SKM-1 treated with dmso at 0.1 percent for 144 hours (cell line): ENCODE measurements at regions not wholly inside any gene's neighbourhood (a gene's known extent, or its start where the extent isn't known, plus 50 kb on each side); places are given as distances from the start of the nearest gene placed in this dataset.

ENCODE experiments used
- DNase-seq: peaks from one replicate; lab custom pipeline; 2025; ENCODE audit not compliant: unreplicated experiment; lab: John Stamatoyannopoulos, UW

DNA sequence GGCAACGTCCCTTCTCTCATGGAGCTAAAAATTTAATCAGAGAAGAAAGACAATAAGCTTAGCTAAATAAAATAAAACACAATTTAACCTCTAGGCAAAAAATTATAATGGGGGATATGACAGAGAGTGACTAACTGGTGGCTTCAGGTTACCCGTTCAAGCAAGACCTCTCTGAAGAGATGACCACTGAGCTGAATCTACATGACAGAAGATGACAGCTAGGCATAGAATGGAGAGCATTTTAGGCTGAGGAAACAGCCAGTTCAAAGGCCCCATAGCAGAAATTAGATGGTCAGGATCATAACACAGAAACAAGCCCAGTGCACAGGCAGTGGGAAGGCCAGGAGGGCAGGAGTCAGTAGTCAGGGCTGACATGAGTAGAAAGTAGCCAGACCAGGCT is 1094.3 kb downstream of the VRK1 start:
- DNase-seq = no peak

DNA sequence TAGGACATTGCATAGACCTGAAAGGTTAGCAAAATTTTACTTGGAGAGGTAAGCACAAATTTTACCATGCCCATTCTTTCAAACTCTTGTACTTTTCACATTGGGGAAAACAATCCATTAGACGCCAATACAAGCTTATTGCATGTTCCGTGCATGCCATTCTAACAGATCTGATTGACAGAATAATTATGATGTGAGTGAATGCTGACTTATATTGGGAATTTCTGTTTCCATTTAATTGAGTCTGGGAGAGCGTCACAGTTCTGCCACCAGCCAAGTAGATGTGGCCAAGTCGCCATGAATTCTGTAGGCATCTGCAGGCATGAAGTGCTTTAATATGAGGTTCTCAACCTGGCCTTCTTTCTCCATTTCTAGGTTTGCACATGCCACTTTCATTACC is 1097.4 kb downstream of the VRK1 start:
- DNase-seq = no peak

DNA sequence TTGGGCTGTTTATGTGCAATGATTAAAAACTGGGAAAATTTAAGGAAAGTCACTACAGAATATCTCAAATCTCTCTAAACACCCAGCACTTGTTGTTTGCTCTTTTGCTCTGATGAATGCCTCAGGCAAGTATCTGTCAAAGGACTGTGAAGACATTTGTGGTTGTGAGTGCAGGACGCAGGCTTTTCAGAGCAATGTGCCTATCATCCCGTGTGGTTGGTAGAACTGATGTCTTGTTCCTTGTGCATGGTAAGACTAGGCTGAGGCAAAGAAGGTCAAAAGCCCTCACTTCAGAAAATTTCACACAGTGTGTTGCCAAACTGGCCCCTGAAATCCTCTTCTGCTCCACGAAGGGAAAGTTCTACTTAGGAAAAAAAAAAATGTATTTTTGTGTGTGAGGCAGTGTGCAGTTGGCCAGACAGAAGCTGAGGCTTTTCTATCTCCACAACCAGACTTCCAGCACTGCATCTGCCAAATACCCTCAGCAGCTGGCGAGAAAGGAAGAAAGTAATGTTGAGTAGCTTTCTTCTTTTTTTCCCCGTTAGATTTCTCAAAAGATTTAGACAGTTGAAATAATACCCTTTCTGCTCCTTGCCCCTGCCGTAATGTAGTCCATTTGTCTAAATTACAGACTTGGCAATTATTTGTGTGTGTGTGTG is 1103.1 kb downstream of the VRK1 start:
- no peak for DNase-seq

DNA sequence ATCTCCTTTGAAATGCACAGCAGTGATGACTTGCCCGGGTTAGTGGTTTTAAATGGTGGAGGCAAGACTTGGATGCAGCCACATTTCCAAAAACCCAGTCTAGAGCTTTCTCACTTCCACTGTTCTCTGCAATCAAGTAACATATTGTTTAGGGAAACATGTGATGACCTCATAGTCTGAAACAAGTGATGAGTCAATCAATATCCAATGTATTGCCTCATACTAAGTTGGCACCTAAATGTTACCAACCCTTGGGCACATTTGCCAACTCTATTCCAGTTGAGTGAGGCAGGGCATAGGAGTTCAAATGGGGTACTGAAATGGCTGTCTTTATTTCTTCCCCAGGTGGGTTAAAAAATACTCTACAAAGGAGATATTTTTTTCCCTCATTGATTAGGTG is 1105.4 kb downstream of the VRK1 start:
- no peak for DNase-seq

DNA sequence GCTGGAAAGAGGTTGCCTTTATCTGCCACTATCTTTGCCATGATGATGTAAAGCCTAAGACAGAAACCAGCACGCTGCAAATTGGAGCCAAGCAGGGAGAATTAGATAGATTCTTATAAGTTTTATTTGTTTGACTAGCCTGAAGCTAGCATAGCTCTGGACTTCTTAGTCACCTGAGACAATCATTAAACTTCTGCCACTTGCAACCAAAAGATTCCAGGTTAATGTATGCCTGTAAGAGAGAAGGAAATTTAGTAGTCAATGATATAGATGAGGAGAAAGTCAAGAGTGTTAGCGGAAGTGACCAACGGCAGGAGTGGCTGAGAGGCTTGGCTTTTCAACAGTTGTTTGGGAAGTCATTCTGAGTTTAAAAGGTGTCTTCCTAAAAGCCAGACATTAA is 1106.6 kb downstream of the VRK1 start:
- DNase-seq = no peak

DNA sequence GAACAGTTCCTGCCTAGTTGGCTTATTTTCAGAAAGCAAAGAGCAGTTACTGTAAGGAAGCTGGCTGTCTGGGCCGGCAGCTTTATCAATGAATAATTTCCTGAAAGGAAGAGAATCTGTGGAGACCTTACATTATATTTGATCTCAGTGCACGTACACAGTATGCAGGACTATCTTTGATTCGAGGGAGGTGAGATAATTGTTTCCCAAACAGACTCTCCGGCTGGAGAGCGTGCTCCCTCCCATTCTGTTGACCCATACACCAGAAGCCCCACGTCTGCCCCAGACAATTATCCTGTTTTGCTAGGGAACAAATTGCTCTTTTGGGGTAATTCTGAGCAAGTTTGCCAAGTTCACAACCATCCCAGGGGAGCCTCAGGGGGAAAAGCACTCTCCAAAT is 1115.0 kb downstream of the VRK1 start:
- no peak for DNase-seq

DNA sequence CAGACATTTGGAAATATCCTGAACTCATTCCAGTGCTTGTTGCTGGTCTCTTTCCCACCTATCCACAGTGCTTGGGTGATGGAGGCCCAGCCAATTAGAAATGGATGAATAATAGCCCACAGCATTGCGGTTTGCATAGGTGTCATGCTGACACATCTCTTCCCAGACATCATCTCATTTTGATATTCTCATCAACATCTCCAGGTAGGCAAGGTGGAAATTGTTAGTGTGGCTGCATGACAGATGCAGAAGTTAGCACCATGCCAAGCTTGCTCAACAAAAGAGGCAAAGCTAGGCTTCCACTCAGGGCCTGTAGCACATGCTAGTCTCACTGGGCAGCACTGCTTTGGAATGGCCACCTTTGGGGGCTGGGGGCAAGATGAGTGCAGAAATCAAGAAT is 1118.9 kb downstream of the VRK1 start:
- no peak for DNase-seq

DNA sequence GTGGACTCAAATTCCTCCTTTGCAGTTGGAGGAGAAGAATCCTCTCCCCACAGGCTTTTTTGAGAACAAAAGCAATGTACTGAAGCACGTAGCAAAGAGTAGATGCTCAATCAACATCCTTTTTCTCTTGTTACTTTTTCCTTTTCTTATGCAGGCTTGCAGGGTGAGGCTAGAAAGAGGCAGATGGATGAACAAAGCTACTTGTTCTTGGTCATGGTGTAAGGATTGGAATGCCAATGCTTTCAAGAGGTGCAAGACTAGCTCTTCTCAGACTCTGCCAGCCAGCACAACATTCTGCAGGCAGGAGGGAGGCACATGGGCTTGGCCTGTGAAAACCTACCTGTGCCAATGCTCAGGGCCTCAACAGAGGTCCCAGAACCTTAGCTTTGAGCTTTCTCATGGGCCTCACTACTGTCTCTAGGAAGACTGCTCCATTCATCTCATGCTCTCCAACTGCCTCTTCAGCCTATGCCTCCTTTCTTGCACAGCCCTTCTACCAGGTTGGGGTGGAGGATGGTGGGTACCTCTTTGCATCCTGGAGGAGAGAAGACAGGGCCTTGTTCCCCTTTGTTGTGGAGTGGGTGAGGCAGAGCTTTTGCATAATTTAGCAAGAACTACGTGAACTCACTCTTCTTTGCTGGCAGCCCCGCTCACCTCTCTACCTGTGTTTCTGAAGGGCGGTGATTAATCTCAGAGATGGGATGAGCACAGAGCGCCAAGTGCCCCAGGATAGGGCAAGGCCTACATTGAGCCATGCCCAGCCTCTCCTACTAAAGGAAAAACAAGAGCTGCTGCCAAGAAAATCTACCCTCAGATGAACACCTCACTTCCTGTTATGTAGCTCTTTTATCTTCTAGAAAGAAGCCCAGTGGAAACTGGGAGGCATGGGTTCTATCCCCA is 1119.7 kb downstream of the VRK1 start:
- no peak for DNase-seq

DNA sequence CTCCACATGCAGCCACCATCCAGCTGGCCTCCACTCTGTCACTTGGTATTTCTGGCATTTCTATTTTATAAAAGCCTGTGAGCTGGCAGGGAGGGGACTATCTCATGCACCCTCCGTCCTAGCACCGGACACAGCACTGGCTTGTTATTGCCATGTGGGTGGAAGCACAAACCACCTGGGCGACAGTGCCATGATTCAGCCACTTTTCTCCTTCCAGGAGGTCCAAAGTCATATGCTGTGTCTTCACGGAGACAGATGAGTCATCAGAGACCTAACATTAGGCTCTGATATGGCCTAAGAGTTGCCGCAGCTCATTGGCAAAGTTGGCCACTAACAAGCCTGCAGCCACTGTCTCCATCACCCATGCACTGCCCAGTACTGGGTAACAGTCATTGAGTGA is 1123.0 kb downstream of the VRK1 start:
- no peak for DNase-seq

DNA sequence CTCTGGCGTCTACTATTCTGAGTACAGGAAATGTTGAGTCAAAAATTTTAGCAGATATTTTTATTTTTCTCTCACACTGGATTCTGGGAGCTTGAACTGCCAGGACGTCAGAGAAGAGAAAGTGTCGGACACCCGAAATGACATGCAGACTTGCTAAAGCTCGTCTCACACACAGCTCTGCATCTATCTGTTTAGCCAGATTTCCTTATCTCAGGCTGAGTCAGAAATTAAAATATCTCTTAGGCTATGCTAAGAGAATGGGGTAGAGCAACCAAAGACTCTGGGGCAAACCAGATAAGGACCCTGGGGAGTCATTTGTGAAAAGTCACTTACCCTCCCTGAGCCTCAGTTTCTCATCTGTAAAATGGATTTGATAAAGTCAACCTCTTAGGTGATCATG is 1124.1 kb downstream of the VRK1 start:
- no peak for DNase-seq

DNA sequence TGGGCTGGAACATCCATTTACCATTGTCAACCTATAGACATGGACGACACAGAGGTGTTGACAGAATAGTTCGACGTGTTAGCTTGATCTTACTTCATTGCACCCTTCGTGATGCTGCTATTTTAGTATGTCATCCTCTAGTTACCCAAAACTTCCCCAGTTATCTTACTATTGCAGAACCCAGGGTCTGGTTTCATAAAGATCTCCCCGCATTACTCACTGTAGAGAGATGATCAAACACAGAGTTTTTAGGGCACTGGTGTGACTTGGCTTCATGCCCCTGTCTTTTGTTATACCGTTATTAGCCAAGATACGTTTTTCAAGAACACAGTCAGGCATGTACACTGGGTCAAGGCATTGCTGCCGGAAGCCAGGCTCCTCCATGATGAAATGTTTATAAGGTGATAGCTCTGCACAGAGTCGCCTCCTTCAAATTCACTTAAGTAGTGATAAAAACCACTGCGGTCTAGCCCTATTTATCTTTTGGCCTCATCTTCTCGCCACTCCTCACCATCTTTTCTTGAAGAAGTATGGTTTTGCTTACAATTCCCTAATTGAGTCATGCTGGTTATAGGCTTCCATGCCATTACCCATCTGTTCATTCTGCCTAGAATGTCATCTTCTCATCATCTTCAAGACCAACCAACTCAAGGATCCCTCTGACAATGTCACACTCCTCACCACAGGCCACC is 1127.9 kb downstream of the VRK1 start:
- DNase-seq = no peak

DNA sequence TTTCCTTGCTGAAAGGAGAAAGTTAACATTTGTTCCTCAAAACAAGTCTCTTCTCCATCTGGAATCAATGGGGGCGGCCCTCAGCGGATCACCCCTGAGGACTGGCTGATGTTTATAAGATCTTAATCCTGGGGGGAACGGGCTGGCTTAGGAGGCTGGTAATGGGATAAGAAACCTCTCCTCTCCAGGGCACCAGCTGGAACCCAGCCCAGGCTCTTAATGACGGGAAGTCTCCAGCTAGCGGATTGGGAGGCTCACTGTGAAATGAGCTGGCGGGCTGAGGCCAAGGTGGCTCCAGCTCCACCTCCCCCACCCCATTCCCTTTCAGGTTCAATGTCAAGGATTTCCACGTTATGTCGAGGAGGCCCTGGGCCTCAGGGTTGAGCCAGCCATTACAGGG is 1133.0 kb downstream of the VRK1 start:
- DNase-seq = no peak

DNA sequence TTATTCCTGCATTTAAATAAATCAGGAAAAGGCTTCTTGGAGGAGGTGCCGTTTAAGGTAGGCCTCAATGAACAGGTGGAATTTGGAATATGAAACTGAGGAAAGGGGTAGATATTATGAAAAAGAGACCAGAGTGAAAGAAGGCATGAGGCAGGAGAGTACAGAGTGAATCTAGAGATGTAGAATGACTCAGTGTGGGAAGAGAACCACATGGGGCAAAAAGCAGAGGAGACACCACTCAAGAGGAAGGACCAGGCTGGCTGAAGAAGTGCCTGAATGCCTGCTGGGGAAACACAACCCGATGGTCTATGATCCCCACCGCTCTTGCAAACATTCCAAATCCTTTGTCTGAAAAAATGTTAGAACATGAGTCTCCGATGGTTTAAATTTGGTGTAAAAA is 1134.1 kb downstream of the VRK1 start:
- no peak for DNase-seq

DNA sequence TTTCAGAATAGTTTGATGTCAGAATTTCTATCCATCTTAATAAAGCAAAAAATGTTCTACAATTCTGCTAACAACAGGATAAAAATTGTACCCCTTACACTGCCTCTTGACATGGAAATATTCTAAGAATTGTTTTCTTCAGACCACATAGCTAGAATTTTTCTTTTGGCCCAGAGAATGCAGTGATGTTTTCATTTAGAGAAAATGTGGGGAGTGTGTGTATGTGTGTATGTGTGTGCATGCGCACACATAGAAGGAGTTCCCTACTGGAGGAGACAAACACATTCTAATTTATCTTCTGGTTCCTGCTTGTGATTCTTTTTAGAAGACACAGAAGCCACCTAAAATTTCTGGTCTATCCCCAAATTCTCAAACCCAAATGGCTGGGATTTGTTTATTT is 1145.7 kb downstream of the VRK1 start:
- no peak for DNase-seq

DNA sequence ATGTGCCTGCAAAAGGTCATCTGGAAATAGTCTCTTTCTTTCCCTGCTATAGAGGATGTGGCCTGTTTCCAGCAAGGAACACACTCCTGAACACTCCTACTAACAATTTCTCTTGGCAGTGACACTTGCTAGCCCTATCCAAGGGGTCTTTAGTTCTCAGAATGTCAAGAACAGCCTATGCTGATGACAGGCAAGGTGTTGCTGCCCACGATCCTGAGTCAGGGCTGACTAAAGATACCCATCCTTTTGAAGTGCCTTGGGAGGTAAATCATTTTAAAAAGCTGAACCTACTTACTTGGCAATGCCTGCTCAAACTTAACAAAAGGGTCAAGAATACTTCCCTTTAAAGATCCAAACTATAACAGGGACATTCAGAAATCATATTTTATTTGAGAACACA is 1146.4 kb downstream of the VRK1 start:
- no peak for DNase-seq

DNA sequence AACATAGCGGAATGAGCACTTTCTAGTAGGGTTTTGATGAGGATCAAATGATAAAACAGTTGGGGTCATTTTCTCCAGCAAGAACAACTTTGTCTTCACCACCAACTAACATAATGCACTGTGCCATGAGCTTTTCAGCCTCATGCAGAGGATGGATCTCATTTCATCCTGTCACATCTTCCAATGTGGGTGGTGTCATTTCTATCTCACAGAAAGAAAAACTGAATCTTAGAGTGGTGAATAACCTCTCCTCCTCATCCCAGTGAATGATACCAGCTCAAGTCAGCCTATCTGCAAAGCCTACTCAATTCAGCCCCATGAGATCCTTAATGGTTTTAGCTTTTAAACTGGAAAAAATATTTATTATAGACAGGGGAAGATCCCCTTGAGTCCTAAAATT is 1147.2 kb downstream of the VRK1 start:
- no peak for DNase-seq

DNA sequence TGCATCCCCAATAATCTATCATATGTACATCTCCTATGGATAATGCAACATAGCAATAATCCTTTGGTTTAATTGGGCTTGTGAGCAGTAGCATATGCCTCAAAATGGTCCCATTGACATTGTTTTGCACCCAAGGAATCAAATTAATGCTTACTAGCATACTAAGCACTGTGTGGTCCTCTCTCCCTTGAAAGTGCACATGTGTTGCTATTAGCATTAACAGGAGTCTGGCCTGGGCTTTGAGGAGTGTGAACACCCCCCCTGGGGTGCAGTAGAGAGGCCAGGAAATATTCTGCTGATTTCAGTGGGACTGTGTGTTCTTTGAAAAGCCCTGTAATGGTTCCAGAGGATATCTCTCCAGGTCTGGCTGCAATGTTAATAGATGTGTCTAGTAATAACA is 1148.4 kb downstream of the VRK1 start:
- DNase-seq = no peak

DNA sequence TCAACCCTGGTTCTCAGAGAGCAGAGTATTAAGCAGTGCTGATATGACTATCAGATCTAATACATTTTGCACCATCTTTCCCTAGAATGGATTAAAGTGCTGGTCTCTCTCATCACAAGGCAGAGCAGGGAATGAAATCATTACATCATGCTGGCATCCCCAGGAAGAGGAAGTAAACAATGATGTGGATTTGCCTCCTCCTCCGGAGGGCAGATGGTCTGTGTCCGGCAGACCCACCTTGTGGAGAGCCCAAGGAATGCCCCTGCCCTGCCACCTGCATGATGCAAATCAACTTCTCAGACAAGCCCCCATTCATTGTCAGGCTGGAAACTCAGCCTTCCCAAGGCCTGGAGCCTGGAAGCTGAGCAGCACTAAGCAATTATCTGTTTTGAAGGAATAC is 1149.1 kb downstream of the VRK1 start:
- no peak for DNase-seq

DNA sequence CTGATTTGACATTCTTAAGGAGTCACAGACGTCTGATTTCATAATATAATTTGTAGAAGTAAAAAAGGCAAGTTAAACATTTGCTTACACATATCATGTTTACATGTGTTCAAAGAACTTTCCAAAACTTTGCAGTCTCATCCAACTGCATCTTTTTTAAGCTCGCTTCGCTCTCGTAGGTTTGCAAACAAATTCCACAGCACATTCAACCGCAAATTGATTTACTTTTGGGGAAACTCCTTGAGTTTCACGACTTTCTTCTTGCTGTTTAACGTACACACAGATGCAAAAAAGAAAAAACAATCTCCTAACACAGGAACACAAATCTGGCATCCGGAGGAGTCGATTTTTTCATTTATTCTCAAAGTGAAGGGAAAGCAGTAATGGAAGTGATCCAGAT is 1149.5 kb downstream of the VRK1 start:
- no peak for DNase-seq

DNA sequence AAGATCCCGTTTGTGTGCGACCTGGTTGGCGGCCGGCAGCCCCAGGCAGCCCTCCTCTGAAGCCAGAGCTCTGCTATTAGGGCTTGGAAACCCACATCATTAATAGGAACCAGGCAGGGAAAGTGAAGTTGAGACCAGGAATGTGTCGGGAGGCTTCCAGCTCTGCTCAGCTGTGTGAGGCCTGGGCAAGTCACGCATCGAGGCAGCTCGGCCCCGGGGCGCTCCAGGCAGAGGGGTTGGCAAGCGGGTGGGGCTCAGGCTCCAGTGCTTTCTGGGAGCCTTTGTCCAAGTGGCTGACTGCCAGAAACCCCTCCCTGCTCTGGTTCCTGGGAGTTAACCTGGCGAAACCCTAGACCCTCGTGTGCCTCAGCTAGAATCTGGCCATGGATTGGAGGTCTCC is 1151.7 kb downstream of the VRK1 start:
- DNase-seq = no peak

DNA sequence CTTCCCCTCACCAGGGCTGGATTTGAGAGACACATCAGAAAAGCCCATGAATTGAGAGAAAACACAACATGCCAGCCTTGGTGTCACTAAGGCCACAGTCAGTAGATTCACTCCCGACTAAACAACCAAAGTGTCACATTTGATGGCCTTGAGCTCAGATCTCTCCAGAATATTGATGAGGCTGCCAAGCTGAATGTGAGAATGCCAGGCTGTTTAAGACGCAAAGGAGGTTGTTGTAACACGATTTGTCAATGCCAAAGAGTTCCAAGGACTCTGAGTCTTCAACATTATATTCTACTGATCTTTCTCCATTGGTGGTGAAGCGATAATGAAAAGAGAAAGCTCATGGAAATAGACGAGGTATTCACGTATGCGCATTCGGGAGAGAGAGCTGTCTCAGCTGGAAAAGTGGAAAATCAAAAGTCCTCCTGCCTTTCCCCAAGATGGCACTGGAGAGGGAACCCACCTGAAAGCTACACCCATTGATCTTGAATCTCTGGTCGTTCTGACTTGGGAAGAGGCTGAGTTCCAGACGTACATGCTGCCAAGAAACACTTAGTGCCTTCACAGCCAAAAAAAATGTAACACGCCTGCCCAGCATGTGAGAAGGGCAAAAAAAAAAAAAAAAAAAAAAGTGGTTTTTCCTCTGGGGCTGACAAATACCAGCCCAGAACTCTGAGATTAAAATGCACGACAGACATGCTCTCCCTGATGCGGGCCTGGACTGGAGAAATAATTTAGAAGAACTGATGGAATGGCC is 1159.6 kb downstream of the VRK1 start:
- DNase-seq = no peak
